ENCODE measurements at regions not wholly inside any gene's neighbourhood (a gene's known extent, or its start where the extent isn't known, plus 50 kb on each side); places are given as distances from the start of the nearest gene placed in this dataset.

- Histone ChIP-seq H3K27me3 (no peaks in the 10 kb centered on the region), H3K4me3 (no peak overlapping the region), H3K9me3 (no peaks in the 10 kb centered on the region), H3K36me3 (no peaks in the 10 kb centered on the region), H3K27ac (no peak overlapping the region), H3K9ac (ENCODE audit: low read depth in 2 of 2, low read length in 2 of 2) (no peak overlapping the region), H3K4me1 (no peaks in the 10 kb centered on the region)
- no peak for TF ChIP-seq CTCF (IDR thresholded peaks at IDR 0.05)
- intact Hi-C loops (cut with DNase I) = no loop called here
- no peak for DNase-seq
Measured at GRCh38 chr9:31490551-31491106, 893.8 kb upstream of the ACO1 start.

- H3K4me3 ChIP-seq = no peak overlapping the region
- H3K9ac ChIP-seq (ENCODE audit: low read depth in 2 of 2, low read length in 2 of 2) = no peak overlapping the region
- no peaks in the 10 kb centered on the region for H3K36me3 ChIP-seq
- intact Hi-C loops (cut with DNase I) = no loop called here
- no peak overlapping the region for H3K27ac ChIP-seq
- no peak for DNase-seq
- H3K4me1 ChIP-seq = no peaks in the 10 kb centered on the region
- no peaks in the 10 kb centered on the region for H3K9me3 ChIP-seq
- no peak for TF ChIP-seq CTCF (IDR thresholded peaks at IDR 0.05)
- H3K27me3 ChIP-seq = no peaks in the 10 kb centered on the region
Measured at GRCh38 chr9:31492229-31492628, 892.2 kb upstream of the ACO1 start.

DNA sequence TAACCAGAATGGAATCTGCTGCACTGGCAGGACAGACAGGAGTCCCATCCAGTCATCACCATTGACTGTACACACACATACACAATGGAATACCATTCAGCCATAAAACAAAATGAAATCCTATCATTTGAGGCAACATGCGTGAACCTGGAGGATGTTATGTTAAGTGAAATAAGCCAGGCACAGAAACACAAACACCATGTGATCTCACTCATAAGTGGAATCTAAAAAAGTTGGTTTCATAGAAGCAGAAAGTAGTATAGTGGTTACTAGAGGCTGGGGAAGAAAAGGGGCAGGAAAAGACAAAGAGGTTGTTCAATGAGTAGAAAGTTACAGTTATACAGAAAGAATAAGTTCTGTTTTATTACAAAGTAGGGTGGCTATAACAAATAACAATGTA lies 884.0 kb upstream of the ACO1 start:
- H3K36me3 ChIP-seq = no peaks in the 10 kb centered on the region
- H3K27ac ChIP-seq = no peak overlapping the region
- no peak for DNase-seq
- no peaks in the 10 kb centered on the region for H3K27me3 ChIP-seq
- no peaks in the 10 kb centered on the region for H3K9me3 ChIP-seq
- H3K4me1 ChIP-seq = no peaks in the 10 kb centered on the region
- H3K4me3 ChIP-seq = no peak overlapping the region
- no peak for TF ChIP-seq CTCF (IDR thresholded peaks at IDR 0.05)
- no peak overlapping the region for H3K9ac ChIP-seq (ENCODE audit: low read depth in 2 of 2, low read length in 2 of 2)
- intact Hi-C loops (cut with DNase I) = no loop called here

DNA sequence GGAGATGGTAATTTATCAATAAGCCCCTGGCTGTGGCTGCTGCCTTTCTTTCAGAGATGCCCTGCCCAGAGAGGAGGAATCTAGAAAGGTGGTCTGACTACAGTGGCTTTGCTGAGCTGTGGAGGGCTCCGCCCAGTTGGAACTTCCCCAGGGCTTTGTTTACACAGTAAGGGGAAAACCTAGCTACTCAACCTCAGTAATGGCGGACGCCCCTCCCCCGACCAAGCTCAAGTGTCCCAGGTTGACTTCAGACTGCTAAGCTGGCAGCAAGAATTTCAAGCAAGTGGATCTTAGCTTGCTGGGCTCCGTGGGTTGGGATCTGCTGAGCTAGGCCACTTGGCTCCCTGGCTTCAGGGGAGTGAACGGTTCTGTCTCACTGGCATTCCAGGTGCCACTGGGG lies 865.4 kb upstream of the ACO1 start:
- DNase-seq = no peak
- H3K9me3 ChIP-seq = no peaks in the 10 kb centered on the region
- intact Hi-C loops (cut with DNase I) = no loop called here
- no peak overlapping the region for H3K4me3 ChIP-seq
- no peak overlapping the region for H3K9ac ChIP-seq (ENCODE audit: low read depth in 2 of 2, low read length in 2 of 2)
- H3K27me3 ChIP-seq = no peaks in the 10 kb centered on the region
- H3K36me3 ChIP-seq = no peaks in the 10 kb centered on the region
- H3K27ac ChIP-seq = no peak overlapping the region
- H3K4me1 ChIP-seq = no peaks in the 10 kb centered on the region
- TF ChIP-seq CTCF (IDR thresholded peaks at IDR 0.05) = no peak

DNA sequence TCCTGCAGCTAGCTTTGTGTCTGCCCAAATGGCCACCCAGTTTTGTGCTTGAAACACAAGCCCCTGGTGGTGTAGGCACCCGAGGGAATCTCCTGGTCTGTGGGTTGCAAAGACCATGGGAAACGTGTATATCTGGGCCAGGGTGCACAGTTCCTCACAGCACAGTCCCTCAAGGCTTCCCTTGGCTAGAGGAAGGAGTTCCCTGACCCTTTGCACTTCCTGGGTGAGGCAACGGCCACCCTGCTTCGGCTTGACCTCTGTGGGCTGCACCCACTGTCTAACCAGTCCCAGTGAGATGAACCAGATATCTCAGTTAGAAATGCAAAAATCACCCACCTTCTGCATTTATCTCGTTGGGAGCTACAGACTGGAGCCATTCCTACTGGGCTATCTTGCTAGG lies 865.0 kb upstream of the ACO1 start:
- Histone ChIP-seq H3K4me1 (no peaks in the 10 kb centered on the region), H3K4me3 (no peak overlapping the region), H3K9ac (ENCODE audit: low read depth in 2 of 2, low read length in 2 of 2) (no peak overlapping the region), H3K9me3 (no peaks in the 10 kb centered on the region), H3K36me3 (no peaks in the 10 kb centered on the region), H3K27ac (no peak overlapping the region), H3K27me3 (no peaks in the 10 kb centered on the region)
- no peak for DNase-seq
- intact Hi-C loops (cut with DNase I) = no loop called here
- TF ChIP-seq CTCF (IDR thresholded peaks at IDR 0.05) = no peak

DNA sequence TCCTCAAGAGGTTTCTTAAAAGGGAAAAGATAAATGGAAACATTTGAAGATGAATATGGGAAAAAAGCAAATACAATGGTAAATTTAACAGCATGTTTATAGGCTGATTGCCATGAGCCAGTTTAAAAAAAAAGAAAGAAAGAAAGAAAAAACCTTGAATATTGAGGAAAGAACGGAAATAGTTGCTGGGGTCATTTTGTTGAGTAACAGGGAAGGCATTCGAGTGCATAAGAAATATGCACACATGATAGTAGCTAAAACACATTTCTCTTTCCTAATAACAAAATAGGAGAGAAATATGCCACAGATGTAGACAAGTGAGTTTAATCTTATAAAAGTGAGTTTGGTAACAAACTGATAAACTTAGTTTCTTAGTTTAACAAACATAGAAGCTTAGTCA lies 864.6 kb upstream of the ACO1 start:
- Histone ChIP-seq H3K4me1 (no peaks in the 10 kb centered on the region), H3K36me3 (no peaks in the 10 kb centered on the region), H3K9me3 (no peaks in the 10 kb centered on the region), H3K4me3 (no peak overlapping the region), H3K27me3 (no peaks in the 10 kb centered on the region), H3K27ac (no peak overlapping the region), H3K9ac (ENCODE audit: low read depth in 2 of 2, low read length in 2 of 2) (no peak overlapping the region)
- intact Hi-C loops (cut with DNase I) = no loop called here
- TF ChIP-seq CTCF (IDR thresholded peaks at IDR 0.05) = no peak
- no peak for DNase-seq
